Neural cell (in vitro differentiated cells): ENCODE measurements at regions not wholly inside any gene's neighbourhood (a gene's known extent, or its start where the extent isn't known, plus 50 kb on each side); places are given as distances from the start of the nearest gene placed in this dataset.

Experiments used
- H2AFZ ChIP-seq: fragments of 200-600, 300-800 bp; sonication (generic), shearing (Covaris generic); 2 replicates; pipeline ENCODE4 v1.6.0; 2014; ENCODE audit warnings: low read depth, mild to moderate bottlenecking, antibody characterized with exemption, low read length, moderate library complexity
- H3F3A ChIP-seq: fragments of 200-600 bp; shearing (Covaris generic); 2 replicates; pipeline ENCODE4 v1.6.1; 2016; ENCODE audit warnings: mild to moderate bottlenecking, moderate library complexity, mixed read lengths, antibody characterized with exemption, low read length; ENCODE audit not compliant: insufficient read depth, poor library complexity, severe bottlenecking
- H3K27ac ChIP-seq: fragments of 200-600, 300-800 bp; sonication (generic), shearing (Covaris generic); 2 replicates; pipeline ENCODE4 v1.5.1; 2014; ENCODE audit warnings: mild to moderate bottlenecking, low read length, moderate library complexity
- H3K27me3 ChIP-seq: fragments of 300-800, 200-600 bp; sonication (generic), shearing (Covaris generic); 2 replicates; pipeline ENCODE4 v1.6.0; 2014; ENCODE audit warnings: mild to moderate bottlenecking, low read depth, low read length, moderate library complexity; ENCODE audit not compliant: insufficient read depth
- H3K36me3 ChIP-seq: fragments of 300-800, 200-600 bp; sonication (generic), shearing (Covaris generic); 2 replicates; pipeline ENCODE4 v1.5.1; 2014; ENCODE audit warnings: mild to moderate bottlenecking, antibody characterized with exemption, low read length, moderate library complexity; ENCODE audit not compliant: insufficient read depth
- H3K4me2 ChIP-seq: fragments of 300-800, 200-600 bp; sonication (generic), shearing (Covaris generic); 2 replicates; pipeline ENCODE4 v1.6.0; 2014; ENCODE audit warnings: mild to moderate bottlenecking, low read length
- H3K4me3 ChIP-seq: fragments of 300-800, 200-600 bp; sonication (generic), shearing (Covaris generic); 2 replicates; pipeline ENCODE4 v1.5.1; 2014; ENCODE audit warnings: mild to moderate bottlenecking, low read length, moderate library complexity
- H3K79me2 ChIP-seq: fragments of 200-600 bp; shearing (Covaris generic); replicated peaks from 2 replicates; pipeline ENCODE4 v1.6.0; 2014; ENCODE audit warnings: mild to moderate bottlenecking, low read length, moderate library complexity; ENCODE audit not compliant: insufficient read depth
- H3K9ac ChIP-seq: fragments of 300-800, 200-600 bp; sonication (generic), shearing (Covaris generic); 2 replicates; pipeline ENCODE4 v1.6.1; 2016; ENCODE audit warnings: mild to moderate bottlenecking, low read length, mixed read lengths
- H3K9me2 ChIP-seq: fragments of 200-600 bp; shearing (Covaris generic); 2 replicates; pipeline ENCODE4 v1.6.1; 2016; ENCODE audit warnings: mild to moderate bottlenecking, low read length, mixed read lengths; ENCODE audit not compliant: insufficient read depth
- H3K9me3 ChIP-seq: fragments of 200-600, 300-800 bp; sonication (generic), shearing (Covaris generic); 2 replicates; pipeline ENCODE4 v1.6.1; 2016; ENCODE audit warnings: mild to moderate bottlenecking, mixed run types, low read length, moderate library complexity, mixed read lengths
- H4K20me1 ChIP-seq: fragments of 200-600 bp; shearing (Covaris generic); 2 replicates; pipeline ENCODE4 v1.6.1; 2016; ENCODE audit warnings: mild to moderate bottlenecking, mixed run types; ENCODE audit not compliant: insufficient read depth
- EP300 ChIP-seq: fragments of 450-650 bp; conservative IDR thresholded peaks from 2 replicates; pipeline ENCODE4 v1.6.1; 2014; ENCODE audit warnings: antibody characterized with exemption, mild to moderate bottlenecking, moderate library complexity; ENCODE audit not compliant: poor library complexity, severe bottlenecking
- EZH2 ChIP-seq: fragments of 200-600, 300-800 bp; shearing (Covaris generic), sonication (generic); IDR thresholded peaks from 2 replicates; pipeline ENCODE4 v1.6.1; 2014; ENCODE audit warnings: antibody characterized with exemption, low read length, borderline replicate concordance, mild to moderate bottlenecking; ENCODE audit not compliant: insufficient read depth, poor library complexity, severe bottlenecking
- MXI1 ChIP-seq: fragments of 450-650 bp; conservative IDR thresholded peaks from 2 replicates; pipeline ENCODE4 v1.6.1; 2014; ENCODE audit warnings: antibody characterized with exemption, mild to moderate bottlenecking; ENCODE audit not compliant: poor library complexity, severe bottlenecking
- POLR2AphosphoS5 ChIP-seq: IDR thresholded peaks from 2 replicates; pipeline ENCODE4 v1.6.1; 2012
- RAD21 ChIP-seq: fragments of 450-650 bp; conservative IDR thresholded peaks from 2 replicates; pipeline ENCODE4 v1.6.1; 2014; ENCODE audit warnings: antibody characterized with exemption, mild to moderate bottlenecking, moderate library complexity
- SMC3 ChIP-seq: fragments of 450-650 bp; conservative IDR thresholded peaks from 2 replicates; pipeline ENCODE4 v1.6.1; 2014; ENCODE audit warnings: antibody characterized with exemption, mild to moderate bottlenecking, moderate library complexity; ENCODE audit not compliant: poor library complexity
- TAF1 ChIP-seq: IDR thresholded peaks from 2 replicates; pipeline ENCODE4 v1.6.1; 2012; ENCODE audit warnings: low read depth
- TF ChIP-seq, protein P1 (sequence below): fragments of 450-650 bp; IDR thresholded peaks from 2 replicates; pipeline ENCODE4 v1.5.1; 2014; ENCODE audit warnings: antibody characterized with exemption, mild to moderate bottlenecking, moderate library complexity; ENCODE audit not compliant: poor library complexity, severe bottlenecking
- TF ChIP-seq, protein P2 (sequence below): IDR thresholded peaks from 2 replicates; pipeline ENCODE4 v1.6.1; 2012; ENCODE audit warnings: borderline replicate concordance

DNA sequence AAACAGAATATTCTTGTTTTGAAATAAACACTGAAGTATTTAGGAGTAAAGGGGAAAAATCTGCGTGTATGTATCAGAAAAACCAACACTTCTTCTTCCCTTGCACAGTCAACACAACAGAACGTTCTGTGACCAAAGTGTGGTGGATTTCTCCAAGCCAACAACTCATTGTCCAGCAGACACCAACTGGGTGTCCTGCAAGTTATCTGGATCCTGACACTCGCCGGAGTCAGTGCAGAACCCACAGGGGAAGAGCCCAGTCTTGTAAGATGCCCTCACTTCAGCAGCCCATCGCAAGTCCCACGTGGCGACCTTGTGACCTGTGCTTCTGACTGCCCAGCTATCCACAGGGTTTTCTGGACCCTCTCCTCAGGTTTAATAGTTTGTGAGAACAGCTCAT, 630.7 kb upstream of the ZFP42 start:
- H3K9ac ChIP-seq = no peak overlapping the region
- H3K9me2 ChIP-seq = no peaks in the 10 kb centered on the region
- H3K9me3 ChIP-seq = no peaks in the 10 kb centered on the region
- no peaks in the 10 kb centered on the region for H3K79me2 ChIP-seq
- H3K36me3 ChIP-seq = no peaks in the 10 kb centered on the region
- H2AFZ ChIP-seq = no peak overlapping the region
- H3K4me3 ChIP-seq = no peak overlapping the region
- H3F3A ChIP-seq = no peaks in the 10 kb centered on the region
- H4K20me1 ChIP-seq = no peaks in the 10 kb centered on the region
- no peaks in the 10 kb centered on the region for H3K27me3 ChIP-seq
- TF ChIP-seq, protein P1, sequence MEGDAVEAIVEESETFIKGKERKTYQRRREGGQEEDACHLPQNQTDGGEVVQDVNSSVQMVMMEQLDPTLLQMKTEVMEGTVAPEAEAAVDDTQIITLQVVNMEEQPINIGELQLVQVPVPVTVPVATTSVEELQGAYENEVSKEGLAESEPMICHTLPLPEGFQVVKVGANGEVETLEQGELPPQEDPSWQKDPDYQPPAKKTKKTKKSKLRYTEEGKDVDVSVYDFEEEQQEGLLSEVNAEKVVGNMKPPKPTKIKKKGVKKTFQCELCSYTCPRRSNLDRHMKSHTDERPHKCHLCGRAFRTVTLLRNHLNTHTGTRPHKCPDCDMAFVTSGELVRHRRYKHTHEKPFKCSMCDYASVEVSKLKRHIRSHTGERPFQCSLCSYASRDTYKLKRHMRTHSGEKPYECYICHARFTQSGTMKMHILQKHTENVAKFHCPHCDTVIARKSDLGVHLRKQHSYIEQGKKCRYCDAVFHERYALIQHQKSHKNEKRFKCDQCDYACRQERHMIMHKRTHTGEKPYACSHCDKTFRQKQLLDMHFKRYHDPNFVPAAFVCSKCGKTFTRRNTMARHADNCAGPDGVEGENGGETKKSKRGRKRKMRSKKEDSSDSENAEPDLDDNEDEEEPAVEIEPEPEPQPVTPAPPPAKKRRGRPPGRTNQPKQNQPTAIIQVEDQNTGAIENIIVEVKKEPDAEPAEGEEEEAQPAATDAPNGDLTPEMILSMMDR = no peak
- TF ChIP-seq MXI1 (no peak), TAF1 (no peak), POLR2AphosphoS5 (no peak), SMC3 (no peak), EP300 (no peak), EZH2 (no peak), RAD21 (no peak)
- TF ChIP-seq, protein P2, sequence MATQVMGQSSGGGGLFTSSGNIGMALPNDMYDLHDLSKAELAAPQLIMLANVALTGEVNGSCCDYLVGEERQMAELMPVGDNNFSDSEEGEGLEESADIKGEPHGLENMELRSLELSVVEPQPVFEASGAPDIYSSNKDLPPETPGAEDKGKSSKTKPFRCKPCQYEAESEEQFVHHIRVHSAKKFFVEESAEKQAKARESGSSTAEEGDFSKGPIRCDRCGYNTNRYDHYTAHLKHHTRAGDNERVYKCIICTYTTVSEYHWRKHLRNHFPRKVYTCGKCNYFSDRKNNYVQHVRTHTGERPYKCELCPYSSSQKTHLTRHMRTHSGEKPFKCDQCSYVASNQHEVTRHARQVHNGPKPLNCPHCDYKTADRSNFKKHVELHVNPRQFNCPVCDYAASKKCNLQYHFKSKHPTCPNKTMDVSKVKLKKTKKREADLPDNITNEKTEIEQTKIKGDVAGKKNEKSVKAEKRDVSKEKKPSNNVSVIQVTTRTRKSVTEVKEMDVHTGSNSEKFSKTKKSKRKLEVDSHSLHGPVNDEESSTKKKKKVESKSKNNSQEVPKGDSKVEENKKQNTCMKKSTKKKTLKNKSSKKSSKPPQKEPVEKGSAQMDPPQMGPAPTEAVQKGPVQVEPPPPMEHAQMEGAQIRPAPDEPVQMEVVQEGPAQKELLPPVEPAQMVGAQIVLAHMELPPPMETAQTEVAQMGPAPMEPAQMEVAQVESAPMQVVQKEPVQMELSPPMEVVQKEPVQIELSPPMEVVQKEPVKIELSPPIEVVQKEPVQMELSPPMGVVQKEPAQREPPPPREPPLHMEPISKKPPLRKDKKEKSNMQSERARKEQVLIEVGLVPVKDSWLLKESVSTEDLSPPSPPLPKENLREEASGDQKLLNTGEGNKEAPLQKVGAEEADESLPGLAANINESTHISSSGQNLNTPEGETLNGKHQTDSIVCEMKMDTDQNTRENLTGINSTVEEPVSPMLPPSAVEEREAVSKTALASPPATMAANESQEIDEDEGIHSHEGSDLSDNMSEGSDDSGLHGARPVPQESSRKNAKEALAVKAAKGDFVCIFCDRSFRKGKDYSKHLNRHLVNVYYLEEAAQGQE = no peak
- H3K27ac ChIP-seq = no peak overlapping the region
- no peak overlapping the region for H3K4me2 ChIP-seq

DNA sequence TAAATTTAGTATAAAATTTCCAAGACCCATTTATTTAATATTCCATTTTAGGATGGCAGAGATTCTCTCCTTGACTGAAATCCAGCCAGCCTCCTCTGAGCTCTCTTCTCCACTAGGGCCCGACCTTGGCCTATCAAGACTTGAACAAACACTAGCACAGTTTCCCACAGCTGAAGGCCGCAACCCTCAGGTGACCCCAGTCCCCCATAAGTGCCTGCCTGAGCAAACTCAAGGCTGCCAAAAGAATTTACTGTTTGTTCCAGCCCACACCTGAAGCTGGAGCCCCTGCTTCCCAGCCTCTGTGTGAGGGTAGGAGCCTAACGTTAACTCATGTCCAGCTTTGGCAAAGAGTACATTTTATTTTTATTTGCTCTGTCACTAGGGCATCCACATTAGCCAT, 629.0 kb upstream of the ZFP42 start:
- H3K9me3 ChIP-seq = no peaks in the 10 kb centered on the region
- H4K20me1 ChIP-seq = no peaks in the 10 kb centered on the region
- TF ChIP-seq EP300 (no peak), EZH2 (no peak), POLR2AphosphoS5 (no peak), MXI1 (no peak), SMC3 (no peak), TAF1 (no peak), RAD21 (no peak)
- TF ChIP-seq, protein P2 = no peak
- TF ChIP-seq, protein P1 = no peak
- H2AFZ ChIP-seq = no peak overlapping the region
- no peak overlapping the region for H3K4me3 ChIP-seq
- no peaks in the 10 kb centered on the region for H3K27me3 ChIP-seq
- no peaks in the 10 kb centered on the region for H3K36me3 ChIP-seq
- no peaks in the 10 kb centered on the region for H3K9me2 ChIP-seq
- H3K4me2 ChIP-seq = no peak overlapping the region
- H3F3A ChIP-seq = no peaks in the 10 kb centered on the region
- no peaks in the 10 kb centered on the region for H3K79me2 ChIP-seq
- no peak overlapping the region for H3K27ac ChIP-seq
- no peak overlapping the region for H3K9ac ChIP-seq
